HUES48 (cell line): ENCODE measurements at regions not wholly inside any gene's neighbourhood (a gene's known extent, or its start where the extent isn't known, plus 50 kb on each side); places are given as distances from the start of the nearest gene placed in this dataset.

Experiments used
- H3K27ac ChIP-seq: one replicate; pipeline ENCODE4 v1.7.0; 2013; ENCODE audit warnings: low read depth, low read length, inconsistent platforms
- H3K27me3 ChIP-seq: 2 replicates; pipeline ENCODE4 v1.6.1; 2013; ENCODE audit warnings: mild to moderate bottlenecking, low read length; ENCODE audit not compliant: control insufficient read depth, insufficient read depth
- H3K36me3 ChIP-seq: 2 replicates; pipeline ENCODE4 v1.6.1; 2013; ENCODE audit warnings: low read length; ENCODE audit not compliant: control insufficient read depth, insufficient read depth
- H3K4me1 ChIP-seq: 2 replicates; pipeline ENCODE4 v1.6.1; 2013; ENCODE audit warnings: mild to moderate bottlenecking, low read length; ENCODE audit not compliant: control insufficient read depth, insufficient read depth
- H3K4me3 ChIP-seq: 2 replicates; pipeline ENCODE4 v1.5.1; 2013; ENCODE audit warnings: mild to moderate bottlenecking, low read depth, low read length
- H3K9ac ChIP-seq: 2 replicates; pipeline ENCODE4 v1.6.1; 2013; ENCODE audit warnings: mild to moderate bottlenecking, low read depth, low read length, moderate library complexity
- H3K9me3 ChIP-seq: 2 replicates; pipeline ENCODE4 v1.6.1; 2013; ENCODE audit warnings: low read length; ENCODE audit not compliant: control insufficient read depth, insufficient read depth

- Histone ChIP-seq H3K27me3 (no peaks in the 10 kb centered on the region), H3K27ac (no peak overlapping the region), H3K9ac (no peak overlapping the region), H3K4me3 (no peak overlapping the region), H3K9me3 (no peaks in the 10 kb centered on the region), H3K4me1 (peaks cover 26% of the 10 kb centered on the region), H3K36me3 (peaks cover 8% of the 10 kb centered on the region; the same call in 1 of the 2 replicates)
Observed at GRCh38 chr11:27215471-27216269, 147.3 kb downstream of the CCDC34 start.

- Histone ChIP-seq H3K36me3 (peaks cover 8% of the 10 kb centered on the region; the same call in 1 of the 2 replicates), H3K27me3 (no peaks in the 10 kb centered on the region), H3K27ac (no peak overlapping the region), H3K4me3 (no peak overlapping the region), H3K4me1 (peaks cover 26% of the 10 kb centered on the region), H3K9ac (no peak overlapping the region), H3K9me3 (no peaks in the 10 kb centered on the region)
Observed at GRCh38 chr11:27214713-27215112, 148.3 kb downstream of the CCDC34 start.

GRCh38 chr11:27213232-27213660 is 149.8 kb downstream of the CCDC34 start:
- H3K4me3 ChIP-seq = no peak overlapping the region
- no peaks in the 10 kb centered on the region for H3K27me3 ChIP-seq
- peak overlapping the region; percentile 74 for H3K27ac ChIP-seq
- no peak overlapping the region for H3K9ac ChIP-seq
- peaks cover 8% of the 10 kb centered on the region; the same call in 1 of the 2 replicates for H3K36me3 ChIP-seq
- no peaks in the 10 kb centered on the region for H3K9me3 ChIP-seq
- peaks cover 18% of the 10 kb centered on the region; the same call in 1 of the 2 replicates for H3K4me1 ChIP-seq

GRCh38 chr11:27212248-27212780 is 150.7 kb downstream of the CCDC34 start:
- Histone ChIP-seq H3K4me1 (peaks cover 18% of the 10 kb centered on the region; the same call in 1 of the 2 replicates), H3K27ac (peak overlapping the region; percentile 74), H3K9ac (no peak overlapping the region)

DNA sequence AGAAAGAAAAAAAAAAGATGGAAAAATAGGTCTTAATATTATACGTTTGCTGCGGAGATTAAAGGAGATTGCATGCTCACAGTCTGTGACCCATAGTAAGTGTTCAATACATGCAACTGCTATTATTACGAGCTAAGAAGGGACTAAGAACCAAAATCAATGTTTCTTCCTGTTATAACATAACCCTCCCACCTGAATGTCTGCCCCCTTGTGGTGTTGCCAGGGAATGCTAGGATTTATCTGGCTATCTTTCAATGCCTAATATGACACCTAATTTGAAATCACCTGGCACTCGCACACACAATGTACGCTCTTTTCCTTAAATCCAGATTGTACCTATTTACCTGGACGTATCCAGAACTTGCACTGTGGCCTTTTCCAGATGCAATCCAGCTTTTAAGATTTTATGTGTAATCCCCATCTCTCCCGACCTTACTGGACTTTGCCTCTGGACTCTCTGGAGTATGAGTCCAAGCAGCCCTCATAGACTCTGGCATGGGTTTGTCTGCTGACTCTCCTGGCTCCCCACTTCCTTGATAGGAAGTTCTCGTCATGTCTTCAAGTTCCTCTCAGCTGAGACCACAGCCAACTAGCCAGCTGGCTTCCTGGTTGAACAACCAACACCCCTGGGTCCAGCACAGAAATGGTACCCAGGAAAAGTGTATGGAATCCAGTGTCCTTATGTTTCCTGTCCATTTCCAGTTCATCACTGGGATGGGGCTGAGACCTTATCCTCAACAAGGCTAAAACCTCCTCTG is 151.5 kb downstream of the CCDC34 start:
- no peak overlapping the region for H3K9ac ChIP-seq
- no peaks in the 10 kb centered on the region for H3K27me3 ChIP-seq
- no peak overlapping the region for H3K4me3 ChIP-seq
- H3K9me3 ChIP-seq = no peaks in the 10 kb centered on the region
- H3K4me1 ChIP-seq = peaks cover 17% of the 10 kb centered on the region; the same call in 1 of the 2 replicates
- no peak overlapping the region for H3K27ac ChIP-seq
- peaks cover under 1% of the 10 kb centered on the region; the same call in 1 of the 2 replicates for H3K36me3 ChIP-seq

More at GRCh38 chr11:27212248-27212780, 150.7 kb downstream of the CCDC34 start:
- Histone ChIP-seq H3K36me3 (peaks cover 6% of the 10 kb centered on the region; the same call in 1 of the 2 replicates), H3K4me3 (no peak overlapping the region), H3K9me3 (no peaks in the 10 kb centered on the region), H3K27me3 (no peaks in the 10 kb centered on the region)

GRCh38 chr11:27210531-27210930 is 152.5 kb downstream of the CCDC34 start:
- no peak overlapping the region for H3K9ac ChIP-seq
- H3K9me3 ChIP-seq = no peaks in the 10 kb centered on the region
- H3K27ac ChIP-seq = no peak overlapping the region
- H3K4me3 ChIP-seq = no peak overlapping the region
- no peaks in the 10 kb centered on the region; the same call in 1 of the 2 replicates for H3K36me3 ChIP-seq
- H3K27me3 ChIP-seq = no peaks in the 10 kb centered on the region
- peaks cover 13% of the 10 kb centered on the region; the same call in 1 of the 2 replicates for H3K4me1 ChIP-seq

DNA sequence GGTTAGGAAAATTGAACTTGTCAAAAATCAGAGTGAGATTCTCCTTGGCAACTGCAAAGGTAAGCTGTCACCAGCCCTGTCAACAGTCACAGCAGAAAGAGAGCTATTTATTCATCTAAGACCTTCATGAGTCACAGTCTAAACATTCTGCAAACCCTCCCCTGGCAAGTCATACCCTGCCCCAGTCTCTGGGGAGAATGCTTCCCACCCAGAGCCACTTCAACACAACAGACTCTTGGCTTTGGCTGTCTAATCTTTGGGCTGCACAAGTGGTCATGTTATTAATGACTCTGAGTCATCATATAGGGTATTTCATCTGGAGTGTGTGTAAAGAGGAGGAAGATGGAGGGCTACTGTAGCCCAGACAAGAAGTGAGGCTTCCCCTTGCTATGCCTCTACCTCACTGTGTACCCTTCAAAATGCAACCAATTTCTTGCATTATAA is 153.4 kb downstream of the CCDC34 start:
- Histone ChIP-seq H3K9me3 (no peaks in the 10 kb centered on the region), H3K4me1 (peaks cover 17% of the 10 kb centered on the region; the same call in 1 of the 2 replicates), H3K27me3 (no peaks in the 10 kb centered on the region), H3K9ac (no peak overlapping the region), H3K27ac (no peak overlapping the region), H3K36me3 (no peaks in the 10 kb centered on the region; the same call in 1 of the 2 replicates), H3K4me3 (no peak overlapping the region)

GRCh38 chr11:27208846-27209245 is 154.2 kb downstream of the CCDC34 start:
- no peaks in the 10 kb centered on the region; the same call in 1 of the 2 replicates for H3K36me3 ChIP-seq
- H3K4me3 ChIP-seq = no peak overlapping the region
- H3K27ac ChIP-seq = no peak overlapping the region
- H3K27me3 ChIP-seq = no peaks in the 10 kb centered on the region
- H3K9me3 ChIP-seq = no peaks in the 10 kb centered on the region
- no peak overlapping the region for H3K9ac ChIP-seq
- H3K4me1 ChIP-seq = peaks cover 17% of the 10 kb centered on the region; the same call in 1 of the 2 replicates

DNA sequence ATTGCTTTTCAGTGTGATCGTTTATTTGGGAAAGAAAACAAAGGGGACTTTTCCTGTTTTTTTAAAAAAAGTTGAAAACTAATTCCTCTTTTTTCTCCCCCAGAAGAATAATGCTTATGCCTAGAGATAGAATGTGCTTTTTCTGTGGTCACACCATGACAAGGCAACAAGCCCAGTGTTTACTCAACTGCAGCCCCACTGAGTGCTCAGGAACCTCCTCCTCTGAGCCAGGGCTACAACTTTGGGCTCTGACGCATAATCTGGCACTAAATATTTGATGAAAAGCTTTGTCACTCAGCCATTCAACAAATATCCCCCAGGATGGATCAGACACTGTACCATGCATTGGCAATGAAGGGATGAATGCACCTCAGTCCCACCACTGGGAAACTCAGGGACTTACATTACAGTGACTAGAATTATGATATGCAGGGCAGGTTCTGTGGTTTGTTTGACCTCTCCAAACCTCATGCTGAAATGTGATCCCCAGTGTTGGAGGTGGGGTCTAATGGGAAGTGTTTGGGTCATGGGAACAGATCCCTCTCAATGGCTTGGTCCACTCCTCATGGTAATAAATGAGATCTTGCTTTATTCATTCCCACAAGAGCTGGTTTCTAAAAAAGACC is 155.9 kb downstream of the CCDC34 start:
- H3K4me3 ChIP-seq = no peak overlapping the region
- H3K4me1 ChIP-seq = peaks cover 12% of the 10 kb centered on the region
- no peak overlapping the region for H3K9ac ChIP-seq
- H3K36me3 ChIP-seq = no peaks in the 10 kb centered on the region; the same call in 1 of the 2 replicates
- no peaks in the 10 kb centered on the region for H3K27me3 ChIP-seq
- H3K9me3 ChIP-seq = no peaks in the 10 kb centered on the region
- H3K27ac ChIP-seq = peak overlapping the region; percentile 5

DNA sequence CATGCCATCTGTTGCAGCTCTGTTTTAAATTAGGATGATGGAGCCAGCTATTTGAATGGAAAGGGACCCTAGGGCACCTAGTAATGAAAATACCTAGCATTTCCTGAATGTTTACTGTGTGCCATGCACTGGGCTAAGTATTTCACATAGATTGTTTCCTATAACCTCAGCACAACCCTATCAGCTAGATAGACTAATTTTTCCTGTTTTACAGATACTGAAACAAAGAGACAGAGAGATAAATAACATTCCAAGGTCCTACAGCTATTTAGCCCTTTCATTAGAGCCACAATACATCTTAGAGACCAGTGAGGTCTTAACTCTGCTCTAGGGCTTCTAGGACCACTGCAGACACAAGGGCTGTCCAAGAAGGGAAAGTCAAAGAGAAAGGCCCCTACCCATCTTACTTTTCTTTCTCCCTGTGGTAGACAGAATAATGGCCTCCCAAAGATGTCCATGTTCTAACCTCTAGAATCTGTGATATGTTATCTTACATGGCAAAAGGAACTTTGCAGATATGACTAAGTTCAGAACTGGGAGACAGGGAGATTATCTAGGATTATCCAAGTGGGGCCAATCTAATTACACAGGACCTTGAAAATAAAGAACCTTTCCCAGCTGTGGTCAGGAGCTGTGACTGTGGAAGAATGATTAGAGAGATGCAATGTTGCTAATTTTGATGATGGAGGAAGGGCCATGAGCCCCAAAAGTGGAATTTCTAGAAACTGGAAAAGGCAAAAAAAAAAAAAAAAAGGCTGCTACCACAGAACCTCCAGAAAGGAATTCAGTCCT is 157.0 kb downstream of the CCDC34 start:
- no peak overlapping the region for H3K27ac ChIP-seq
- no peaks in the 10 kb centered on the region for H3K9me3 ChIP-seq
- H3K36me3 ChIP-seq = no peaks in the 10 kb centered on the region; the same call in 1 of the 2 replicates
- H3K4me3 ChIP-seq = no peak overlapping the region
- no peaks in the 10 kb centered on the region for H3K27me3 ChIP-seq
- no peak overlapping the region for H3K9ac ChIP-seq
- peaks cover 18% of the 10 kb centered on the region for H3K4me1 ChIP-seq
